ENCODE measurements at regions not wholly inside any gene's neighbourhood (a gene's known extent, or its start where the extent isn't known, plus 50 kb on each side); places are given as distances from the start of the nearest gene placed in this dataset.

DNA sequence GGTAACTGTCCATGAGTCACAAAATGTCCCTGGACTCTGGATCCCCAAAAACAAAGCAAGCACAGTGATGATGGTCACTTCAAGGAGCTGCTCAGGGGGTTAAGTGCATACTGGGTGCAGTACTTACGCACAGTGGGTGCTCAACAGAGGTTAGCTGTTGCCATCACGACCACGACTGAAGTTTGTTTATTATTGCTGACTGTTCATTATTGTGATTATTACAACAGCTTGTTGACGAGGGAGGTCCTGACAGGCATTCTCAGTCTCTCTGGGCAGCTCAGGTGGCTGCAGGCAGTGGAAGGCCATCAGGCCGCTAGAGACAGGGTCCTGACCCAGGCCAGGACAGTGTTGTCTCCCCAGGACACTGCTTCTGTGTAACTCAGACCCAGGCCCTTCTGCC is 418.8 kb downstream of the SHANK2 start:
- Histone ChIP-seq H3K4me1 (ENCODE audit: control insufficient read depth in 1 of 2, insufficient read depth in 2 of 2, low read length in 2 of 2) (no peaks in the 10 kb centered on the region), H3K36me3 (ENCODE audit: control insufficient read depth in 1 of 2, insufficient read depth in 2 of 2, low read length in 2 of 2) (no peaks in the 10 kb centered on the region), H3K27ac (ENCODE audit: low read depth, low read length) (no peak overlapping the region), H3K4me3 (replicated peaks in 1 of 2; ENCODE audit: low read depth in 1 of 2, low read length in 2 of 2) (no peak overlapping the region), H4K20me1 (ENCODE audit: insufficient read depth) (no peaks in the 10 kb centered on the region), H2AFZ (ENCODE audit: low read depth, low read length, poor library complexity, severe bottlenecking) (no peak overlapping the region), H3K9me2 (ENCODE audit: insufficient read depth) (no peaks in the 10 kb centered on the region), H3K79me2 (ENCODE audit: insufficient read depth, low read length) (no peaks in the 10 kb centered on the region), H3K9ac (ENCODE audit: low read length) (no peak overlapping the region), H3K27me3 (ENCODE audit: insufficient read depth, low read length) (no peaks in the 10 kb centered on the region), H3K9me3 (ENCODE audit: control insufficient read depth in 1 of 2, insufficient read depth in 1 of 2, low read depth in 1 of 2, low read length in 2 of 2) (no peaks in the 10 kb centered on the region), H3K4me2 (ENCODE audit: low read length) (no peak overlapping the region)
- no peak for TF ChIP-seq YY1 (IDR thresholded peaks at IDR 0.05; ENCODE audit: extremely low read depth, insufficient replicate concordance, low read depth, low read length)
- TF ChIP-seq, protein P1, sequence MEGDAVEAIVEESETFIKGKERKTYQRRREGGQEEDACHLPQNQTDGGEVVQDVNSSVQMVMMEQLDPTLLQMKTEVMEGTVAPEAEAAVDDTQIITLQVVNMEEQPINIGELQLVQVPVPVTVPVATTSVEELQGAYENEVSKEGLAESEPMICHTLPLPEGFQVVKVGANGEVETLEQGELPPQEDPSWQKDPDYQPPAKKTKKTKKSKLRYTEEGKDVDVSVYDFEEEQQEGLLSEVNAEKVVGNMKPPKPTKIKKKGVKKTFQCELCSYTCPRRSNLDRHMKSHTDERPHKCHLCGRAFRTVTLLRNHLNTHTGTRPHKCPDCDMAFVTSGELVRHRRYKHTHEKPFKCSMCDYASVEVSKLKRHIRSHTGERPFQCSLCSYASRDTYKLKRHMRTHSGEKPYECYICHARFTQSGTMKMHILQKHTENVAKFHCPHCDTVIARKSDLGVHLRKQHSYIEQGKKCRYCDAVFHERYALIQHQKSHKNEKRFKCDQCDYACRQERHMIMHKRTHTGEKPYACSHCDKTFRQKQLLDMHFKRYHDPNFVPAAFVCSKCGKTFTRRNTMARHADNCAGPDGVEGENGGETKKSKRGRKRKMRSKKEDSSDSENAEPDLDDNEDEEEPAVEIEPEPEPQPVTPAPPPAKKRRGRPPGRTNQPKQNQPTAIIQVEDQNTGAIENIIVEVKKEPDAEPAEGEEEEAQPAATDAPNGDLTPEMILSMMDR (IDR thresholded peaks at IDR 0.05 in 2 of 3, conservative IDR thresholded peaks at IDR 0.05 in 1 of 3; ENCODE audit: borderline replicate concordance in 1 of 3, insufficient read depth in 1 of 3, low read depth in 2 of 3, low read length in 2 of 3) = no peak
- TF ChIP-seq EZH2 (IDR thresholded peaks at IDR 0.05) = no peak
- no peak for TF ChIP-seq SP1 (IDR thresholded peaks at IDR 0.05; ENCODE audit: low read depth)
- TF ChIP-seq CBX3 (IDR thresholded peaks at IDR 0.05; ENCODE audit: low read depth) = no peak
- TF ChIP-seq, protein P2, sequence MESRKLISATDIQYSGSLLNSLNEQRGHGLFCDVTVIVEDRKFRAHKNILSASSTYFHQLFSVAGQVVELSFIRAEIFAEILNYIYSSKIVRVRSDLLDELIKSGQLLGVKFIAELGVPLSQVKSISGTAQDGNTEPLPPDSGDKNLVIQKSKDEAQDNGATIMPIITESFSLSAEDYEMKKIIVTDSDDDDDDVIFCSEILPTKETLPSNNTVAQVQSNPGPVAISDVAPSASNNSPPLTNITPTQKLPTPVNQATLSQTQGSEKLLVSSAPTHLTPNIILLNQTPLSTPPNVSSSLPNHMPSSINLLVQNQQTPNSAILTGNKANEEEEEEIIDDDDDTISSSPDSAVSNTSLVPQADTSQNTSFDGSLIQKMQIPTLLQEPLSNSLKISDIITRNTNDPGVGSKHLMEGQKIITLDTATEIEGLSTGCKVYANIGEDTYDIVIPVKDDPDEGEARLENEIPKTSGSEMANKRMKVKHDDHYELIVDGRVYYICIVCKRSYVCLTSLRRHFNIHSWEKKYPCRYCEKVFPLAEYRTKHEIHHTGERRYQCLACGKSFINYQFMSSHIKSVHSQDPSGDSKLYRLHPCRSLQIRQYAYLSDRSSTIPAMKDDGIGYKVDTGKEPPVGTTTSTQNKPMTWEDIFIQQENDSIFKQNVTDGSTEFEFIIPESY (IDR thresholded peaks at IDR 0.05; ENCODE audit: extremely low read depth, insufficient replicate concordance, low read length) = no peak
- no peak for TF ChIP-seq ZNF274 (IDR thresholded peaks at IDR 0.05; ENCODE audit: low read depth, low read length)
- TF ChIP-seq FOSL1 (IDR thresholded peaks at IDR 0.05; ENCODE audit: low read depth) = no peak
- TF ChIP-seq EZH2phosphoT487 (IDR thresholded peaks at IDR 0.05; ENCODE audit: borderline replicate concordance) = no peak
- TF ChIP-seq TCF7L2 (IDR thresholded peaks at IDR 0.05; ENCODE audit: borderline replicate concordance, extremely low read depth, insufficient read depth, insufficient read length) = no peak
- no peak for TF ChIP-seq CEBPB (IDR thresholded peaks at IDR 0.05; ENCODE audit: low read depth)
- DNase-seq (ENCODE audit: low read depth, low spot score) (no peak), ATAC-seq (no peak)
- RAD21 ChIA-PET (ENCODE audit: low non-redundant PET in 1 of 2, low total read pairs in 2 of 2, uncharacterized antibody in 2 of 2, unreplicated experiment in 2 of 2) = no interaction called here
- no TSS peak for BruUV-seq (replicated peaks)
- intact Hi-C loops (cut with micrococcal nuclease) = no loop called here
- CTCF ChIA-PET = no interaction called here
- POLR2A ChIA-PET = no interaction called here
